NCI-H128 (cell line): ENCODE measurements at regions not wholly inside any gene's neighbourhood (a gene's known extent, or its start where the extent isn't known, plus 50 kb on each side); places are given as distances from the start of the nearest gene placed in this dataset.

Experiments used
- DNase-seq: peaks from one replicate; lab custom pipeline; 2025; ENCODE audit not compliant: unreplicated experiment; lab: John Stamatoyannopoulos, UW

DNA sequence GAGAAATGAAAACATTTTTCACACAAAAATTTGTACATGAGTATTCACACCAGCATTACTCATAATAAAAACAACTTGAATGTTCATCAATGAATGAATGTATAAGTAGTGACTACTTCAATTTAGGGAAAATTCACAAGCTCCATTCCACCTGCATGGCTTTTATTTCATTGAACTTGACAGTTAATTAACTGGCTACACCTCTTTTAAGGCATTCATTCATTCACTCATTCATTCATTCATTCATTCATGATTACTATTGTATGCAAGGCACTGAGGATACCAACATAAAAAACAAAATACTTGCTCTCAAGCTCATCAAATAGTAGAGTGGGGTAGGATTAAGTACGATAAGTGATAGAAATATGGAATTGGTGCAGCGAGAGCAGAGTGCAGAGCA is 198.3 kb upstream of the DLGAP1 start:
- DNase-seq, result no peak

GRCh38 chr18:4641771-4642368 is 186.8 kb upstream of the DLGAP1 start:
- DNase-seq, result no peak

DNA sequence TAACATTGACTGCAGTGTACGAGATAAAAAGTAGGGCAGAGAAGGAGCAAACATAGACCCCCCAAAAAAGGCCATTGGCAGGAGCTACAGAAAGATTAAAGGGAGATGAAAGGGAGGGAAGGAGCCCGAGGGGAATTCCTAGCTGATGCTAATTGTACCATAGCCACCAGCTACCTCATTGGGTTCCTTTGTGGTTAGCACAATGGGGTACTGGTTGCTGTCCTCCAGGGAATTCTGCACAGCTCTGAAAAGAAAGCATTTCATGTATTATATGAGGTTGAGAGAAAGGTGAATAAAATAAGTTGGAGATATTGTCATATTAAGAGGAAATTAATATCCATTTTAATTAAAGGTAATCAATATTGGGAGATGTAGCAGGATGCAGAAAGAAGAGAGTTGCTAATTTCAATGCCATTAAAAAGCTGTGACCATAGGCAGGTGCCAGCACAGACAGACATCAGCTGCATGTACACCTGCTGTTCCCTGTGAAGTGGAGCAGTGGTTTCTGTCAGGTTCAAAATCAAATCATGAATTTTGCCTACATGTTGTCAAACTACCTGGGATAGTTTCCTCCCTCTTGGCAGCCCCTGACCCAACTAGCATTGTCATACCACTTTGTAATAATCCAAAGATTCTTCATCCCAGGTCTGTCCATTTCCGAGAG is 185.4 kb upstream of the DLGAP1 start:
- DNase-seq, result no peak

GRCh38 chr18:4639628-4640310 is 184.7 kb upstream of the DLGAP1 start:
- no peak for DNase-seq

GRCh38 chr18:4638680-4639079 is 183.6 kb upstream of the DLGAP1 start:
- no peak for DNase-seq

GRCh38 chr18:4637876-4638275 is 182.8 kb upstream of the DLGAP1 start:
- DNase-seq, result no peak

GRCh38 chr18:4636967-4637366 is 181.9 kb upstream of the DLGAP1 start:
- DNase-seq, result peak; percentile 57

GRCh38 chr18:4631239-4631638 is 176.1 kb upstream of the DLGAP1 start:
- no peak for DNase-seq

- peak; percentile 7 for DNase-seq
Observed at GRCh38 chr18:4605212-4605611, 150.1 kb upstream of the DLGAP1 start.

DNA sequence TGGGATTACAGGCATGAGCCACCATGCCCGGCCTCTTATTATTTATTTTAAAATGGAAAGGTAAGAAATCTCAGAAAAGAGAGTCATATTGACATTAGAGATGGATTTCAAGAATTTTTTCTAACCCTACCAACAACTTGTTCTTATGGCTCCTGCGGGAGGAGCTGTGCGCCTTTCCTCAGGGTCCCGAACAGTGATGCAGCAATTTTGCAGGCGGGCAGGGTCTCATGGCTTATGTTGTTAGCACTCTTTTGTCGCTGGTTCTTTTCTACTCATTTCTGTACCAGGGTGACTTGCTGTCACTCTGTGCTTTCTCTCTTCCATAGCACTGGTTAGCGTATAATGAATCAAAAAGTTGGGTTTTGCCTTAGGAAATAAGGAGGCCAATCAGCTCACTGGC is 148.8 kb upstream of the DLGAP1 start:
- DNase-seq, result no peak

DNA sequence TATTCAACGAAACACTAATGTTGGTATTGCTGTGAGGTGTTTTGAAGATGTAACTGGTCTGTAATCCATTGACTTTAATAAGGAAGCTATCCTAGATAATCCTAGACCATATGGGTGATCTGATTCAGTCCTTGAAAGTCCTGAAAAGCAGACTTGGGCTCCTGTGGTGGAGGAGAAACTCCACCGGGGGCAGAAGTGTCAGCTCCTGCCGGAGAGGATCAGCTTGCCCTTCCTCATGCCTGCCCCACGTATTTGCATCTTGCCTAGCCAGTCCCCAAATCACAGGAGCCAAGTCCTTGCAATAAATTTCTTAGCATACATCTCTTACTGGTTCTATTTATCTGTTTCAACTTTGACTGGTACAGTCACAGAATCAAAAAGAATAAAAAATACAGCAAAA is 144.2 kb upstream of the DLGAP1 start:
- DNase-seq, result no peak

GRCh38 chr18:4597301-4597700 is 142.2 kb upstream of the DLGAP1 start:
- no peak for DNase-seq

DNA sequence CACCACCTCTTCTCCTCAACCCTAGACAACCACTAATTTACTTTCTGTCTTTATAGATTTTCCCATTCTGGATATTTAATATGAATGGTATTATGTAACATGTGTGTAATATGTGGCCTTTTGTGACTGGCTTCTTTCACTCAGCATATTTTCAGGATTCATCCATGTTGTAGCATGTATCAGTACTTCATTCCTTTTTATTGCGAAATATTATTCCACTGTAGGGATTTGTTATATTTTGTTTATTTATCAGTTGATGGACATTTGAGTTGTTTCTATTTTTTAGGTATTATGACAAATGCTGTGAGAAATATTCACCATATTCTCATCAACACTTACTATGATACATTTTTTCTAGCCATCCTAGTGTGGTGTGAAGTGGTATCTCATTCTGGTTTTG is 138.8 kb upstream of the DLGAP1 start:
- DNase-seq, result no peak

GRCh38 chr18:4593459-4593858 is 138.4 kb upstream of the DLGAP1 start:
- DNase-seq, result no peak

DNA sequence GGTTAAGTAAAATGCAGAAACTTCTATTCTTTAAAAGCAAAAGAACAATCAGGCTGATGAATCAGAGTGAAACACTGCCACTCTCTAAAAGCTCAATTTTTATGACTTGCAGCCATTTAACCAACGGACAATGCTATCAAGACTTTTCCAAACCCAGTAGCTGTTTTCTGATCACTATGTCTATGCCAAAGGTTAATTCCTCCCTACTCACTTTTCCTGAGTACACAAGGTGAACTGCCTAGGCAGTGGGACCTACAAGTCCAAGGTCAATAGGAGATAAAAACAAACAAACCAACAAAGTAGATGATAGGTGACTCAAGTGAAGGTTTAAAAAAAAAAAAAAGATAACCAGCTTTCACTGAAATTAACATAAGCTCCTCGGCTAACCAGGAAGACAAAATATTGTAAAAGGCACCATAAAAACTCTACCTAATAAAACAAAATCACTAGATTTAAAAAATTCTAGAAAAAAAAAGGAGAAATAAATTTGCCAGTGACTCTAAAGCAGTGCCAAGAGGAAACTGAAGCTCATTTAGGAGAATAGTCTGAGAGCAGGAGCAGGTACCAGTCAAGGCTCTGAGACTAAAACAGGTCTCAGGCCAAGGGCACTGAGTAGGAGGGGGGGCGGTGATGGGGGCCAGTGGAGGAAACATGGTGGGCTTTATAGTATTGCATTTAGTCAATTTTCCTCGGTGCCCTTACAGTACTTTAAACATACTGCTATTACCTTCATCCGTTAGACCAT is 134.1 kb upstream of the DLGAP1 start:
- DNase-seq, result no peak

DNA sequence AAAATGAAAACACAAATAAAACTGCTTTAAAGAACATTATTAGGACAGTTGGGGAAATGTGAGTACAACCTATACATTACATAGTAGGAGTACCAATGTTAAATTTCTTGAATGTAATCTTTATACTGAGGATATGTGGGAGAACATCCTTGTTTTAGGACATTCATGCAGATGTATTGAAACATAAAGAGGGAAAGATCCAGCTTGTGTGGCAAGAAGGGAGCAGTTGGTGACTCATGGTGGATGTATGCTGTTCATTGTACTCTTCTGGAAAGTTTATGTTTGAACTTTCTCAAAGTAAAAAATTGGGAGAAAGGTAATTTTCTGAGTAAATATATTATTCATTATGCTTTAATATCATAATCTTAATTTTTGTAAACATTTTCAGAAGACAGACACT is 132.1 kb upstream of the DLGAP1 start:
- DNase-seq, result no peak

GRCh38 chr18:4586731-4587130 is 131.6 kb upstream of the DLGAP1 start:
- no peak for DNase-seq

- no peak for DNase-seq
Observed at GRCh38 chr18:4582431-4583335, 127.6 kb upstream of the DLGAP1 start.

DNA sequence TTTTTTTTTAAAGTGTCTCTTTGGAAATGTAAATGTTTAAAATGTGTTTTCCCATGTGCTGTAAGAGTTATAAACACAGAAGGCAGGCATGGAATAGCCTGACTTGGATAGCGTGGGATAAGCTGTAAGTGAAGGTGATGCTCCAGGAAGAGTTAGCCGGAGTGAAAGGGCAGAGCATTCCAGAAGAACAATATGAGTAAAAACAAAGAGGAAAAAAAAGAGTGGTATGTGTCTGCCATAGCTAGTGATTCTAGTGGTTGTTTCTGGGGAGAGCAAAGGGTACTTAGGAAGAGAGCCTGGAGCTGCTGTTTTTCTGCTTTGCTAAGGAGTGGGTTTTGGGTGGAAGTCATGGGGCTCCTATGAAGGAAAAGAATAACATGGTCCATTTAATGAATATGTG is 126.9 kb upstream of the DLGAP1 start:
- DNase-seq, result no peak

GRCh38 chr18:4578449-4578848 is 123.3 kb upstream of the DLGAP1 start:
- DNase-seq, result no peak

GRCh38 chr18:4573735-4574134 is 118.6 kb upstream of the DLGAP1 start:
- no peak for DNase-seq
